ENCODE measurements at regions not wholly inside any gene's neighbourhood (a gene's known extent, or its start where the extent isn't known, plus 50 kb on each side); places are given as distances from the start of the nearest gene placed in this dataset.

DNA sequence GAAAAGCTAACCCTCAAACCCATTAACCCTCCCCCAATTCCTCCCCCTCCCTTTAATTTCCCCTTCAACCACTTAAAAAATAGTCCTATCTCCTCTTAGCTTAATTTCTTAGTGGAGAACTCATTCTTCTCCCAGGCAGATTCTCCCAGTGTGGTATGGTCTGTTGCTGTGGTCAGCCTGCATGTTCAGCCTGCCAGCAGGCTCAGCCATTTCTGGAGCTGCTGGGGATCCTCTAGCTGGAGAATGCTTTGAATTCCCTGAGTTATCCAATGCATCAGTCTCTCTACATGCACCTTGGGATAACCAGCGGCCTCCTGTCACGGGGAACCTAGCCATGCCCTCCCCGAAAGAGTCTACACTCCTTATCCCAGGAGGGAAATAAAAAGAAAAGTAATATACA is 375.4 kb upstream of the RSPO3 start:
- no peak for TF ChIP-seq POLR2A (IDR thresholded peaks at IDR 0.05)
- TF ChIP-seq, protein P1, sequence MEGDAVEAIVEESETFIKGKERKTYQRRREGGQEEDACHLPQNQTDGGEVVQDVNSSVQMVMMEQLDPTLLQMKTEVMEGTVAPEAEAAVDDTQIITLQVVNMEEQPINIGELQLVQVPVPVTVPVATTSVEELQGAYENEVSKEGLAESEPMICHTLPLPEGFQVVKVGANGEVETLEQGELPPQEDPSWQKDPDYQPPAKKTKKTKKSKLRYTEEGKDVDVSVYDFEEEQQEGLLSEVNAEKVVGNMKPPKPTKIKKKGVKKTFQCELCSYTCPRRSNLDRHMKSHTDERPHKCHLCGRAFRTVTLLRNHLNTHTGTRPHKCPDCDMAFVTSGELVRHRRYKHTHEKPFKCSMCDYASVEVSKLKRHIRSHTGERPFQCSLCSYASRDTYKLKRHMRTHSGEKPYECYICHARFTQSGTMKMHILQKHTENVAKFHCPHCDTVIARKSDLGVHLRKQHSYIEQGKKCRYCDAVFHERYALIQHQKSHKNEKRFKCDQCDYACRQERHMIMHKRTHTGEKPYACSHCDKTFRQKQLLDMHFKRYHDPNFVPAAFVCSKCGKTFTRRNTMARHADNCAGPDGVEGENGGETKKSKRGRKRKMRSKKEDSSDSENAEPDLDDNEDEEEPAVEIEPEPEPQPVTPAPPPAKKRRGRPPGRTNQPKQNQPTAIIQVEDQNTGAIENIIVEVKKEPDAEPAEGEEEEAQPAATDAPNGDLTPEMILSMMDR (IDR thresholded peaks at IDR 0.05) = no peak
- TF ChIP-seq EP300 (IDR thresholded peaks at IDR 0.05) = no peak
